OCI-LY1 (cell line): ENCODE measurements at regions not wholly inside any gene's neighbourhood (a gene's known extent, or its start where the extent isn't known, plus 50 kb on each side); places are given as distances from the start of the nearest gene placed in this dataset.

Experiments
- H2AFZ ChIP-seq: fragments of 200-600 bp; sonication (generic), shearing (Covaris generic); 2 replicates; pipeline ENCODE4 v1.6.0; 2014; ENCODE audit warnings: antibody characterized with exemption, mild to moderate bottlenecking, low read length
- H3F3A ChIP-seq: fragments of 200-600 bp; sonication (generic), shearing (Covaris generic); 2 replicates; pipeline ENCODE4 v1.6.0; 2014; ENCODE audit warnings: mild to moderate bottlenecking, antibody characterized with exemption, low read length, moderate library complexity; ENCODE audit not compliant: insufficient read depth
- H3K27ac ChIP-seq: fragments of 200-600 bp; sonication (generic); 2 replicates; pipeline ENCODE4 v1.5.1; 2014; ENCODE audit warnings: low read length, mixed run types, mild to moderate bottlenecking, low read depth; ENCODE audit not compliant: poor library complexity, severe bottlenecking
- H3K27me3 ChIP-seq: fragments of 200-600 bp; sonication (generic); 2 replicates; pipeline ENCODE4 v1.6.0; 2014; ENCODE audit warnings: antibody characterized with exemption, mild to moderate bottlenecking, low read length, moderate library complexity; ENCODE audit not compliant: insufficient read depth
- H3K36me3 ChIP-seq: fragments of 200-600 bp; sonication (generic); 2 replicates; pipeline ENCODE4 v1.6.1; 2014; ENCODE audit warnings: mild to moderate bottlenecking, antibody characterized with exemption, low read length, moderate library complexity, mixed read lengths; ENCODE audit not compliant: insufficient read depth
- H3K4me1 ChIP-seq: fragments of 200-600 bp; sonication (generic); 2 replicates; pipeline ENCODE4 v1.5.1; 2014; ENCODE audit warnings: mild to moderate bottlenecking, low read length, moderate library complexity; ENCODE audit not compliant: insufficient read depth, severe bottlenecking
- H3K4me2 ChIP-seq: fragments of 200-600 bp; sonication (generic), shearing (Covaris generic); 2 replicates; pipeline ENCODE4 v1.6.1; 2014; ENCODE audit warnings: low read length
- H3K4me3 ChIP-seq: fragments of 200-600 bp; sonication (generic); 2 replicates; pipeline ENCODE4 v1.5.1; 2014; ENCODE audit warnings: low read length, low read depth, mild to moderate bottlenecking, mixed read lengths; ENCODE audit not compliant: poor library complexity, severe bottlenecking
- H3K79me2 ChIP-seq: fragments of 200-600 bp; shearing (Covaris generic); 2 replicates; pipeline ENCODE4 v1.6.1; 2016; ENCODE audit warnings: mixed run types, low read length, mixed read lengths; ENCODE audit not compliant: insufficient read depth
- H3K9ac ChIP-seq: fragments of 200-600 bp; sonication (generic), shearing (Covaris generic); 2 replicates; pipeline ENCODE4 v1.6.1; 2014; ENCODE audit warnings: mild to moderate bottlenecking, low read length, mixed read lengths
- H3K9me2 ChIP-seq: fragments of 200-600 bp; sonication (generic), shearing (Covaris generic); 2 replicates; pipeline ENCODE4 v1.6.1; 2014; ENCODE audit warnings: low read depth, mild to moderate bottlenecking, low read length, mixed read lengths
- H3K9me3 ChIP-seq: fragments of 200-600 bp; shearing (Covaris generic); 2 replicates; pipeline ENCODE4 v1.6.1; 2014; ENCODE audit warnings: low read length, mixed read lengths
- H4K20me1 ChIP-seq: fragments of 200-600 bp; sonication (generic), shearing (Covaris generic); 2 replicates; pipeline ENCODE4 v1.6.0; 2016; ENCODE audit warnings: mild to moderate bottlenecking, low read length; ENCODE audit not compliant: insufficient read depth
- CTCF ChIP-seq: fragments of 200-600 bp; sonication (generic), shearing (Covaris generic); IDR thresholded peaks from 2 replicates; pipeline ENCODE4 v1.5.1; 2017; ENCODE audit warnings: mild to moderate bottlenecking, antibody characterized with exemption, low read length, moderate library complexity, mixed read lengths
- EZH2 ChIP-seq: fragments of 200-600 bp; sonication (generic), shearing (Covaris generic); IDR thresholded peaks from 2 replicates; pipeline ENCODE4 v1.8.0; 2017; ENCODE audit warnings: borderline replicate concordance, mixed run types, mild to moderate bottlenecking, antibody characterized with exemption, low read length, moderate library complexity, mixed read lengths

DNA sequence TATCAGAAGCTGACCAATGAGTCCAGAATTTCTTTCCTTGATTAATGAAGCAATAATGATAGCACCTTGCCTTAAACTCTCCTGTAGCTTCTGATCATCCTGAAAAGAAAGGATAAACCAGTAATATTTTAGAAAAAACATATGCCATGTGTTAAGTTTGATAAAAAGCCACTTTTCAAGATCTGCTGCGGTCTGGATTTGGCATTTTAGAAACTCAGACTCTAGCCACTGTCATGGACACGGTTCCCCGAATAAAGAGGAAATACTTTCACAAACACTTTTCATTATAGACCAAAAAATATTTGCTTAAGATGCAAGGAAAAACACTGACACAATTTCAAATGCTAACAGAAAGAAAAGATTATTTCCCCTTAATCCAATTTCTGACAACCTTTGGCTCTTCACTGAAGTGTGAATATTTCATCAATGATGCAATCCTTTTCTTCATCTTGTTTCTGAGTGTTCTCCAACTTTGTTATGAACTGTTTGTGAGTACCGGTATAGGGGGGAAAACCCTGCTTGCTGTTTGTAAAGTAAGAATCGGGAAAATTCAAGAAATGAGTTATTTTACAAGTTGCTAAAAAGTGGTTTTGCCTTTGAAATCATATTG, 329.5 kb downstream of the CRPPA start:
- no peaks in the 10 kb centered on the region for H3K27me3 ChIP-seq
- no peak overlapping the region for H3K4me2 ChIP-seq
- H3K9ac ChIP-seq = no peak overlapping the region
- no peaks in the 10 kb centered on the region for H3K9me3 ChIP-seq
- H3K4me1 ChIP-seq = no peaks in the 10 kb centered on the region
- no peaks in the 10 kb centered on the region for H3K79me2 ChIP-seq
- no peaks in the 10 kb centered on the region for H4K20me1 ChIP-seq
- H3K36me3 ChIP-seq = no peaks in the 10 kb centered on the region
- no peak overlapping the region for H3K4me3 ChIP-seq
- no peak overlapping the region for H2AFZ ChIP-seq
- H3F3A ChIP-seq = no peaks in the 10 kb centered on the region
- H3K9me2 ChIP-seq = no peaks in the 10 kb centered on the region
- TF ChIP-seq CTCF (no peak), EZH2 (no peak)
- H3K27ac ChIP-seq = no peak overlapping the region

GRCh38 chr7:16089801-16090200, 331.5 kb downstream of the CRPPA start:
- H3K79me2 ChIP-seq = no peaks in the 10 kb centered on the region
- no peak overlapping the region for H3K4me2 ChIP-seq
- no peaks in the 10 kb centered on the region for H3K27me3 ChIP-seq
- H3K9me2 ChIP-seq = no peaks in the 10 kb centered on the region
- no peaks in the 10 kb centered on the region for H3K36me3 ChIP-seq
- H3K4me1 ChIP-seq = no peaks in the 10 kb centered on the region
- H4K20me1 ChIP-seq = no peaks in the 10 kb centered on the region
- H3F3A ChIP-seq = no peaks in the 10 kb centered on the region
- no peak for TF ChIP-seq EZH2
- no peak for TF ChIP-seq CTCF
- H3K9ac ChIP-seq = no peak overlapping the region
- no peak overlapping the region for H3K27ac ChIP-seq
- H2AFZ ChIP-seq = no peak overlapping the region
- no peak overlapping the region for H3K4me3 ChIP-seq
- no peaks in the 10 kb centered on the region for H3K9me3 ChIP-seq

GRCh38 chr7:16089191-16089590, 332.1 kb downstream of the CRPPA start:
- no peaks in the 10 kb centered on the region for H3K27me3 ChIP-seq
- no peak overlapping the region for H3K27ac ChIP-seq
- no peak overlapping the region for H2AFZ ChIP-seq
- H3K36me3 ChIP-seq = no peaks in the 10 kb centered on the region
- H3K4me2 ChIP-seq = no peak overlapping the region
- H3K4me1 ChIP-seq = no peaks in the 10 kb centered on the region
- H3K79me2 ChIP-seq = no peaks in the 10 kb centered on the region
- TF ChIP-seq CTCF (no peak), EZH2 (no peak)
- no peaks in the 10 kb centered on the region for H3K9me2 ChIP-seq
- H3F3A ChIP-seq = no peaks in the 10 kb centered on the region
- H3K4me3 ChIP-seq = no peak overlapping the region
- no peak overlapping the region for H3K9ac ChIP-seq
- H3K9me3 ChIP-seq = no peaks in the 10 kb centered on the region
- H4K20me1 ChIP-seq = no peaks in the 10 kb centered on the region
